Activated T-helper 1 cell treated with anti-CD3 and anti-CD28 coated beads, Interleukin-2, amount 50 U/mL, for 16 hours (primary cell): ENCODE measurements at regions not wholly inside any gene's neighbourhood (a gene's known extent, or its start where the extent isn't known, plus 50 kb on each side); places are given as distances from the start of the nearest gene placed in this dataset.
"Not testable (repeated sequence)": the region's sequence is repeated elsewhere in the genome, so short reads cannot be mapped to it uniquely, and the experiment has no call there.

ENCODE experiments used
- DNase-seq, 2 donors: peaks; one replicate each; pipeline ENCODE4 v3.0.0-alpha.2; 2020; ENCODE audit warnings: low read depth in 1 of 2, low spot score in 1 of 2

GRCh38 chr1:5603353-5604104, 388.7 kb downstream of the NPHP4 start:
- DNase-seq = no peak

- DNase-seq = not testable (repeated sequence)
Measured at GRCh38 chr1:5602718-5603117, 389.5 kb downstream of the NPHP4 start.

- no peak for DNase-seq
Measured at GRCh38 chr1:5601516-5601915, 390.7 kb downstream of the NPHP4 start.

- DNase-seq = no peak
Measured at GRCh38 chr1:5599541-5599940, 392.7 kb downstream of the NPHP4 start.

- no peak for DNase-seq
Measured at GRCh38 chr1:5598824-5599395, 393.3 kb downstream of the NPHP4 start.

GRCh38 chr1:5597991-5598823, 394.0 kb downstream of the NPHP4 start:
- DNase-seq = no peak

GRCh38 chr1:5597171-5597850, 394.9 kb downstream of the NPHP4 start:
- no peak for DNase-seq

GRCh38 chr1:5596651-5597050, 395.6 kb downstream of the NPHP4 start:
- DNase-seq = no peak

GRCh38 chr1:5595531-5596170, 396.6 kb downstream of the NPHP4 start:
- DNase-seq = no peak

- no peak for DNase-seq
Measured at GRCh38 chr1:5594056-5594956, 397.9 kb downstream of the NPHP4 start.

- no peak for DNase-seq
Measured at GRCh38 chr1:5590717-5591116, 401.5 kb downstream of the NPHP4 start.

GRCh38 chr1:5586629-5587028, 405.6 kb downstream of the NPHP4 start:
- DNase-seq = no peak

- no peak for DNase-seq
Measured at GRCh38 chr1:5585256-5585655, 407.0 kb downstream of the NPHP4 start.

GRCh38 chr1:5580926-5581325, 411.3 kb downstream of the NPHP4 start:
- DNase-seq = no peak

- no peak for DNase-seq
Measured at GRCh38 chr1:5579966-5580365, 412.3 kb downstream of the NPHP4 start.

GRCh38 chr1:5578690-5579089, 413.5 kb downstream of the NPHP4 start:
- DNase-seq = no peak

- no peak for DNase-seq
Measured at GRCh38 chr1:5577255-5578040, 414.8 kb downstream of the NPHP4 start.

GRCh38 chr1:5576673-5577065, 415.6 kb downstream of the NPHP4 start:
- DNase-seq = no peak

GRCh38 chr1:5576011-5576672, 416.1 kb downstream of the NPHP4 start:
- no peak for DNase-seq
